ENCODE measurements at regions not wholly inside any gene's neighbourhood (a gene's known extent, or its start where the extent isn't known, plus 50 kb on each side); places are given as distances from the start of the nearest gene placed in this dataset.

DNA sequence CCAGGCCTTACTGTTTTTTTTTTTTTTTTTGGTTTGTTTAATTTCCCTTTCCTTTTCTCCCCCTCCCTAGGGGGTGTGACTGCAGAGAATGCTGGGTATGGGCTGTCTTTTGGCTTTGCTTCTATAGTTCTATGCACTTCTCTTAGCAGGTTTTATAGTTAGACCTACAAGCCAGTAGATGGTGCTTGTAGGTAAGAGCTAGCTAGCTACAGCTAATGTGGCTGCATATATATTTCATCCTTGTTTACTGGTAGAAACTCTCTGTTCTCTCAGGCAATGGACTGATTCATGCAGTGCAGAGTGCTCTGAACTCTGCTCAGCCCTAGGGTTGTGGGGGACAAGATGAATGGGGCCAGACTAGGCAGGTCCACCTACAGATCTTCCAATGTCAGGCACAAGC lies 246.4 kb downstream of the SH2D1A start:
- Histone ChIP-seq H3K4me1 (ENCODE audit: control insufficient read depth in 1 of 2, insufficient read depth in 2 of 2, low read length in 2 of 2) (no peaks in the 10 kb centered on the region), H3K27me3 (ENCODE audit: control insufficient read depth in 1 of 2, insufficient read depth in 2 of 2, low read length in 2 of 2) (no peaks in the 10 kb centered on the region), H3K36me3 (ENCODE audit: control insufficient read depth in 1 of 2, insufficient read depth in 2 of 2, low read length in 2 of 2) (no peaks in the 10 kb centered on the region), H3K9me3 (ENCODE audit: control insufficient read depth in 1 of 2, low read length in 2 of 2) (no peaks in the 10 kb centered on the region), H3K9ac (ENCODE audit: low read depth in 1 of 2, low read length in 2 of 2) (no peak overlapping the region), H3K4me3 (ENCODE audit: low read depth in 1 of 2, low read length in 2 of 2) (no peak overlapping the region), H3K27ac (ENCODE audit: low read depth, low read length) (no peak overlapping the region)

DNA sequence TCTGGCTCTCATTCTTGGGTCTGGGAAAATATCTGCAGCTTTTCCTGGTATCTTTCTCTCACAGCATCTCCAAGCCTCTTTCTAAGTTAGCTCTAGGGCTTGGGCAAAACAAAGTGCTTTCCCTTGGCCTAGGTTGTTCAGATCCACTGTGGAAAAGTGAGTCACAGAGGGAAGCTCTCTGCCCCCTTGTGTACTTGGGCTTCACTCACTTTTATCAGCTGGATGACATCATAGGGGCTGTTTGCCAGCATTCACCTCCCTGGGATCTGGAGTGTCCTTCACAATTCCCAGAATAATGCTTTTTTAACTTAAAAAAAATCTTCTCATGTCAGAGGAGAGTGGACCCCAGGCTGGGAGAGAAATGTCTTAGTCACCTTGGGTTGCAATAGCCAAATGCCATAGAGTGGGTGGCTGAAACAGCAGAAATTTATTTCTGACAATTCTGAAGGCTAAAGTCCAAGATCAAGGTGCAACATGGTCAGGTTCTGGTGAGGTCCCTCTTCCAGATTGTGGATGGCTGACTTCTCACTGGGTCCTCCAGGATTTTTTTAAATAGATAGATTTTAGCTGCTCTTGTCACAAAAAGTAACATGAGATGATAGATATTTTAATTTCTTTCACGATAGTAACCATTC lies 247.8 kb downstream of the SH2D1A start:
- Histone ChIP-seq H3K9ac (ENCODE audit: low read depth in 1 of 2, low read length in 2 of 2) (no peak overlapping the region), H3K9me3 (ENCODE audit: control insufficient read depth in 1 of 2, low read length in 2 of 2) (no peaks in the 10 kb centered on the region), H3K27ac (ENCODE audit: low read depth, low read length) (no peak overlapping the region), H3K27me3 (ENCODE audit: control insufficient read depth in 1 of 2, insufficient read depth in 2 of 2, low read length in 2 of 2) (no peaks in the 10 kb centered on the region), H3K4me1 (ENCODE audit: control insufficient read depth in 1 of 2, insufficient read depth in 2 of 2, low read length in 2 of 2) (no peaks in the 10 kb centered on the region), H3K4me3 (ENCODE audit: low read depth in 1 of 2, low read length in 2 of 2) (no peak overlapping the region), H3K36me3 (ENCODE audit: control insufficient read depth in 1 of 2, insufficient read depth in 2 of 2, low read length in 2 of 2) (no peaks in the 10 kb centered on the region)

DNA sequence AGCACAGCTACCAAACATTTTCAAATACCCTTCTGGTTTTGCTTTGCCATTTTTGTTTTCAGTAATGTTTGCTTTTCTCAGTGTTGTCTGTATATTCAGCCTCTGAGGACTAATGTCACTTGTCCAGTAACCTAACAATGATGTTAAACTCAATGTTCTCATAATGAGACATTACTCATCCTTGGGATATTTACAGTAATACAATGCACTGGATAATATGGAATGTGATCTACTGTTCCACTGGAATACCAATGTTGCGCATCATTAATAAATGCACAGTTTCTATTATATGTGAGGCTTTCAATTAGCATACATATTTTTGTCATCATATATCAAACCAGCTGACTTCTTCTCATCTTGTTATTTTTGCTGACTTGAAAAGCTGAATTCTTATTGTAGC lies 259.1 kb downstream of the SH2D1A start:
- Histone ChIP-seq H3K27me3 (ENCODE audit: control insufficient read depth in 1 of 2, insufficient read depth in 2 of 2, low read length in 2 of 2) (no peaks in the 10 kb centered on the region), H3K4me3 (ENCODE audit: low read depth in 1 of 2, low read length in 2 of 2) (no peak overlapping the region), H3K27ac (ENCODE audit: low read depth, low read length) (no peak overlapping the region), H3K4me1 (ENCODE audit: control insufficient read depth in 1 of 2, insufficient read depth in 2 of 2, low read length in 2 of 2) (no peaks in the 10 kb centered on the region), H3K9me3 (ENCODE audit: control insufficient read depth in 1 of 2, low read length in 2 of 2) (no peaks in the 10 kb centered on the region), H3K9ac (ENCODE audit: low read depth in 1 of 2, low read length in 2 of 2) (no peak overlapping the region), H3K36me3 (ENCODE audit: control insufficient read depth in 1 of 2, insufficient read depth in 2 of 2, low read length in 2 of 2) (no peaks in the 10 kb centered on the region)

GRCh38 chrX:124606724-124607123 lies 260.4 kb downstream of the SH2D1A start:
- Histone ChIP-seq H3K9me3 (ENCODE audit: control insufficient read depth in 1 of 2, low read length in 2 of 2) (no peaks in the 10 kb centered on the region), H3K4me3 (ENCODE audit: low read depth in 1 of 2, low read length in 2 of 2) (no peak overlapping the region), H3K4me1 (ENCODE audit: control insufficient read depth in 1 of 2, insufficient read depth in 2 of 2, low read length in 2 of 2) (no peaks in the 10 kb centered on the region), H3K9ac (ENCODE audit: low read depth in 1 of 2, low read length in 2 of 2) (no peak overlapping the region), H3K27me3 (ENCODE audit: control insufficient read depth in 1 of 2, insufficient read depth in 2 of 2, low read length in 2 of 2) (no peaks in the 10 kb centered on the region), H3K27ac (ENCODE audit: low read depth, low read length) (no peak overlapping the region), H3K36me3 (ENCODE audit: control insufficient read depth in 1 of 2, insufficient read depth in 2 of 2, low read length in 2 of 2) (no peaks in the 10 kb centered on the region)

DNA sequence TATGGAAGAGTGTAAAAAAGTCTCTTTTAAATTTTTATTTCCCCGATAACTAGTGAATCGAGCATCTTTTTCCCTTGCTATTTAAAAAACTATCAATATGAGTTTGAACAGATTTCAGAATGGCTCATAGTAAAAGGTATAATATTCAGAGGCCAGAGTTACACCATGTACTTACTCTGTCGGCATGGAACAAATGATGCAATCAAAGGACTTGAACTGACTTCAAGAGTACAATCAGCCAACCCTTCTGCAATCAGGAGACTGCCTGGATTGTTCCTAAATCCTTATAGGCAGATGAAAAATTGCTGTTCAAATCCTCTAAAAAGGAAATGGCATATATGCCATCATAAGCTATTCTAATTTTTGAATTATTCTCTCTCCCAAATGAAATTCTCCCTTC lies 273.3 kb downstream of the SH2D1A start:
- Histone ChIP-seq H3K9ac (ENCODE audit: low read depth in 1 of 2, low read length in 2 of 2) (no peak overlapping the region), H3K4me3 (ENCODE audit: low read depth in 1 of 2, low read length in 2 of 2) (no peak overlapping the region), H3K27me3 (ENCODE audit: control insufficient read depth in 1 of 2, insufficient read depth in 2 of 2, low read length in 2 of 2) (no peaks in the 10 kb centered on the region), H3K27ac (ENCODE audit: low read depth, low read length) (no peak overlapping the region), H3K36me3 (ENCODE audit: control insufficient read depth in 1 of 2, insufficient read depth in 2 of 2, low read length in 2 of 2) (no peaks in the 10 kb centered on the region), H3K9me3 (ENCODE audit: control insufficient read depth in 1 of 2, low read length in 2 of 2) (no peaks in the 10 kb centered on the region), H3K4me1 (ENCODE audit: control insufficient read depth in 1 of 2, insufficient read depth in 2 of 2, low read length in 2 of 2) (no peaks in the 10 kb centered on the region)

GRCh38 chrX:124634363-124634762 lies 288.0 kb downstream of the SH2D1A start:
- Histone ChIP-seq H3K27ac (ENCODE audit: low read depth, low read length) (no peak overlapping the region), H3K4me1 (ENCODE audit: control insufficient read depth in 1 of 2, insufficient read depth in 2 of 2, low read length in 2 of 2) (no peaks in the 10 kb centered on the region), H3K4me3 (ENCODE audit: low read depth in 1 of 2, low read length in 2 of 2) (no peak overlapping the region)

GRCh38 chrX:124641737-124642491 lies 295.6 kb downstream of the SH2D1A start:
- no peak overlapping the region for H3K27ac ChIP-seq (ENCODE audit: low read depth, low read length)
- H3K9me3 ChIP-seq (ENCODE audit: control insufficient read depth in 1 of 2, low read length in 2 of 2): no peaks in the 10 kb centered on the region
- no peak overlapping the region for H3K9ac ChIP-seq (ENCODE audit: low read depth in 1 of 2, low read length in 2 of 2)
- no peaks in the 10 kb centered on the region for H3K27me3 ChIP-seq (ENCODE audit: control insufficient read depth in 1 of 2, insufficient read depth in 2 of 2, low read length in 2 of 2)
- no peaks in the 10 kb centered on the region for H3K36me3 ChIP-seq (ENCODE audit: control insufficient read depth in 1 of 2, insufficient read depth in 2 of 2, low read length in 2 of 2)
- H3K4me3 ChIP-seq (ENCODE audit: low read depth in 1 of 2, low read length in 2 of 2): no peak overlapping the region
- H3K4me1 ChIP-seq (ENCODE audit: control insufficient read depth in 1 of 2, insufficient read depth in 2 of 2, low read length in 2 of 2): no peaks in the 10 kb centered on the region

More at GRCh38 chrX:124634363-124634762, 288.0 kb downstream of the SH2D1A start:
- no peak overlapping the region for H3K9ac ChIP-seq (ENCODE audit: low read depth in 1 of 2, low read length in 2 of 2)
- H3K27me3 ChIP-seq (ENCODE audit: control insufficient read depth in 1 of 2, insufficient read depth in 2 of 2, low read length in 2 of 2): no peaks in the 10 kb centered on the region
- H3K9me3 ChIP-seq (ENCODE audit: control insufficient read depth in 1 of 2, low read length in 2 of 2): no peaks in the 10 kb centered on the region
- no peaks in the 10 kb centered on the region for H3K36me3 ChIP-seq (ENCODE audit: control insufficient read depth in 1 of 2, insufficient read depth in 2 of 2, low read length in 2 of 2)

DNA sequence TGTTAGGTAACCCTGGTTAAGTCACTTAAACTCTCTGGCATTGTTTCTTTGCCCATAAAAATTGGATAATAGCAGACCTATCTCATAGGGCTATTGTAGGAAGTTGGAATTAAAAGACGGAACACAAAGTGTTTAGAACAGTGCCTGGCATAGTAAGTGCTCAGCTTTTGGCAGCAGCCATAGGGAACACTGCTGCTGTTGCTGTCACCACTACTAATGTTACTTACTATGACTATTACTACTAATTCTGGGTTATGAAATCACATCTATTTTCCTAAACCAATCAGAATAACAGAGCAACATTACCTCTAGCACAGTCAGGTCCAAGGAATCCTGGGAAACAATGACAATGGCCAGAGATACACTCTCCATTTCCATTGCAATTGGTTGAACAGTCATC lies 300.0 kb downstream of the SH2D1A start:
- Histone ChIP-seq H3K4me1 (ENCODE audit: control insufficient read depth in 1 of 2, insufficient read depth in 2 of 2, low read length in 2 of 2) (no peaks in the 10 kb centered on the region), H3K4me3 (ENCODE audit: low read depth in 1 of 2, low read length in 2 of 2) (no peak overlapping the region), H3K27ac (ENCODE audit: low read depth, low read length) (no peak overlapping the region), H3K9ac (ENCODE audit: low read depth in 1 of 2, low read length in 2 of 2) (no peak overlapping the region), H3K36me3 (ENCODE audit: control insufficient read depth in 1 of 2, insufficient read depth in 2 of 2, low read length in 2 of 2) (no peaks in the 10 kb centered on the region), H3K27me3 (ENCODE audit: control insufficient read depth in 1 of 2, insufficient read depth in 2 of 2, low read length in 2 of 2) (no peaks in the 10 kb centered on the region), H3K9me3 (ENCODE audit: control insufficient read depth in 1 of 2, low read length in 2 of 2) (no peaks in the 10 kb centered on the region)

DNA sequence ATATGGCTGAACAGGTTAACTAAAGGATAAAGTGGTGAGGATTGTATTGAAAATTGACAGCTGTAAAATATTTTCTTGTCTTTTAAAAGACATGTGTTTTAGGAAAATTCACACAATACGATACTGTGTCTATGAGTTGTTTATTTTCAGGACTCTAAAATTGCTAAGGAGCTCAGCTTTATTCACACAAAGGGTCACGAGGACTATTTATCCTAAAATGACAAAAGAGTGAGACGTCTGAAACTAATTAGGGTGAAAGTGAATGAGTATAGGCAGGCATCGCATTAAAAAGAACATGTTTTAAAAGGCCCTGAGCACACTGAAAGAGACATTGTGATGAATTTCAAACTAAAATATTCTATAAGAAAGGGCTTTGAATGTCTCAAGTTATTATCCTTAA lies 304.7 kb downstream of the SH2D1A start:
- Histone ChIP-seq H3K9me3 (ENCODE audit: control insufficient read depth in 1 of 2, low read length in 2 of 2) (no peaks in the 10 kb centered on the region), H3K27ac (ENCODE audit: low read depth, low read length) (no peak overlapping the region), H3K27me3 (ENCODE audit: control insufficient read depth in 1 of 2, insufficient read depth in 2 of 2, low read length in 2 of 2) (no peaks in the 10 kb centered on the region), H3K9ac (ENCODE audit: low read depth in 1 of 2, low read length in 2 of 2) (no peak overlapping the region), H3K4me3 (ENCODE audit: low read depth in 1 of 2, low read length in 2 of 2) (no peak overlapping the region), H3K36me3 (ENCODE audit: control insufficient read depth in 1 of 2, insufficient read depth in 2 of 2, low read length in 2 of 2) (no peaks in the 10 kb centered on the region), H3K4me1 (ENCODE audit: control insufficient read depth in 1 of 2, insufficient read depth in 2 of 2, low read length in 2 of 2) (no peaks in the 10 kb centered on the region)

- H3K27ac ChIP-seq (ENCODE audit: low read depth, low read length): no peak overlapping the region
Measured at GRCh38 chrX:124665621-124666400, 319.4 kb downstream of the SH2D1A start.

More at GRCh38 chrX:124665621-124666400, 319.4 kb downstream of the SH2D1A start:
- Histone ChIP-seq H3K9me3 (ENCODE audit: control insufficient read depth in 1 of 2, low read length in 2 of 2) (no peaks in the 10 kb centered on the region), H3K36me3 (ENCODE audit: control insufficient read depth in 1 of 2, insufficient read depth in 2 of 2, low read length in 2 of 2) (no peaks in the 10 kb centered on the region), H3K4me1 (ENCODE audit: control insufficient read depth in 1 of 2, insufficient read depth in 2 of 2, low read length in 2 of 2) (no peaks in the 10 kb centered on the region), H3K27me3 (ENCODE audit: control insufficient read depth in 1 of 2, insufficient read depth in 2 of 2, low read length in 2 of 2) (no peaks in the 10 kb centered on the region), H3K4me3 (ENCODE audit: low read depth in 1 of 2, low read length in 2 of 2) (no peak overlapping the region), H3K9ac (ENCODE audit: low read depth in 1 of 2, low read length in 2 of 2) (no peak overlapping the region)

All from duodenal mucosa (tissue), 2 donors.